Muscle of leg (tissue), 3 donors: ENCODE measurements at regions not wholly inside any gene's neighbourhood (a gene's known extent, or its start where the extent isn't known, plus 50 kb on each side); places are given as distances from the start of the nearest gene placed in this dataset.

Experiments used
- DNase-seq: peaks from one replicate; pipeline ENCODE4 v3.0.0; 2013
- H3K27ac ChIP-seq: one replicate; pipeline ENCODE4 v1.5.1; 2013; ENCODE audit warnings: mild to moderate bottlenecking, low read length, control low read depth
- H3K27me3 ChIP-seq: one replicate; pipeline ENCODE4 v1.6.1; 2013; ENCODE audit warnings: low read length; ENCODE audit not compliant: control insufficient read depth, insufficient read depth
- H3K36me3 ChIP-seq: one replicate; pipeline ENCODE4 v1.6.1; 2013; ENCODE audit warnings: low read length; ENCODE audit not compliant: control insufficient read depth, insufficient read depth
- H3K4me1 ChIP-seq: one replicate; pipeline ENCODE4 v1.6.1; 2013; ENCODE audit warnings: low read length; ENCODE audit not compliant: control insufficient read depth, insufficient read depth
- H3K4me3 ChIP-seq: one replicate; pipeline ENCODE4 v1.5.1; 2013; ENCODE audit warnings: low read length, control low read depth
- H3K9me3 ChIP-seq: replicated peaks from 2 replicates; pipeline ENCODE4 v1.6.1; 2013; ENCODE audit warnings: low read depth, low read length; ENCODE audit not compliant: control insufficient read depth
- WGBS: methylation state at CpG from one replicate; pipeline ENCODE4 v1.1.5; 2013; ENCODE audit warnings: missing lambda C conversion rate; ENCODE audit not compliant: insufficient coverage; 5-methylcytosine and 5-hydroxymethylcytosine counted together

DNA sequence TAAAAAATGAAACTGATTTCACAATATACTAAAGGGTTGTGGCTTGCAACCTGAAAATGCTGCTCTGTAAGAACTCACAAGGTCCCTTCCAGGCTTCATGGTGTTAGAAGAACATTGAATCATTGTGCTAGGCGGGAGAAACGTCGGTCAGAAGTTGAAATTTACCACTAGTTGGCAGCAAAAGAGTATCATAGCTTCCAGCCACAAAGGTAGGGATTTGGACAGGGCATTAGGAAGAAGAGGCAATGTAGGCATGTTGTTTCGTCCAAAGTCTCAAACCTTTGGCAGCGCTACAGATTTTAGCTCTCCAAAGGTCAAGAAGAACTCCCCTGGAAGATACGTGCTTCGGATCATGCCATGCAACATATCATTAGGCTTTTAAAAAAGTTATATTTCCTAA is 62.5 kb upstream of the ZP4 start:
- WGBS = no CpG with 5 or more reads among the region's 7 CpGs
- Histone ChIP-seq H3K27me3 (no peaks in the 10 kb centered on the region), H3K9me3 (no peaks in the 10 kb centered on the region), H3K4me1 (no peaks in the 10 kb centered on the region), H3K36me3 (no peaks in the 10 kb centered on the region), H3K27ac (no peak overlapping the region), H3K4me3 (no peak overlapping the region)
- DNase-seq = no peak
